WTC11 (cell line): ENCODE measurements at regions not wholly inside any gene's neighbourhood (a gene's known extent, or its start where the extent isn't known, plus 50 kb on each side); places are given as distances from the start of the nearest gene placed in this dataset.

Experiments used
- ATAC-seq: fragments of 200-7000 bp; cut with Tn5 transposase; 2 replicates; pipeline ENCODE4 v1.10.0; 2021; ENCODE audit warnings: mild to moderate bottlenecking, moderate library complexity
- CTCF ChIA-PET: fragments of 300-600 bp; sonication (Branson Sonifier 250); formaldehyde crosslinking; loops from one replicate; lab custom pipeline; 2021; ENCODE audit warnings: antibody characterized with exemption; lab: Charles Lee
- POLR2A ChIA-PET: fragments of 350-600 bp; sonication (Branson Sonifier 250); formaldehyde crosslinking; loops from one replicate; lab custom pipeline; 2021; ENCODE audit warnings: antibody characterized with exemption; lab: Charles Lee
- DNase-seq: peaks from one replicate; pipeline ENCODE4 v3.0.0; 2021; ENCODE audit warnings: low spot score
- H3K27ac Mint-ChIP-seq: 2 replicates; pipeline ENCODE4 v1.8.0; 2021; ENCODE audit warnings: mixed read lengths
- H3K27me3 Mint-ChIP-seq: 2 replicates; pipeline ENCODE4 v1.8.0; 2021; ENCODE audit warnings: low read depth, mild to moderate bottlenecking, moderate library complexity, mixed read lengths
- H3K36me3 Mint-ChIP-seq: 2 replicates; pipeline ENCODE4 v1.8.0; 2021; ENCODE audit warnings: mixed read lengths
- H3K4me1 Mint-ChIP-seq: 2 replicates; pipeline ENCODE4 v1.8.0; 2022; ENCODE audit warnings: mixed read lengths
- H3K4me3 Mint-ChIP-seq: 2 replicates; pipeline ENCODE4 v1.8.0; 2021; ENCODE audit warnings: mild to moderate bottlenecking, moderate library complexity, mixed read lengths
- H3K9me3 Mint-ChIP-seq: 2 replicates; pipeline ENCODE4 v1.8.0; 2021; ENCODE audit warnings: mixed read lengths
- ATF1 ChIP-seq: sonication (generic); formaldehyde crosslinking; IDR thresholded peaks from 2 replicates; pipeline ENCODE4 v1.8.1; 2023; ENCODE audit warnings: mild to moderate bottlenecking, moderate library complexity, missing genetic modification reagents
- EMX1 ChIP-seq: fragments of 250-450 bp; sonication (Bioruptor Pico); IDR thresholded peaks from 2 replicates; pipeline ENCODE4 v1.8.0; 2021; ENCODE audit warnings: mild to moderate bottlenecking
- ETV6 ChIP-seq: sonication (generic); formaldehyde crosslinking; IDR thresholded peaks from 2 replicates; pipeline ENCODE4 v1.8.1; 2022; ENCODE audit warnings: mild to moderate bottlenecking, missing genetic modification reagents
- JUN ChIP-seq: sonication (generic); formaldehyde crosslinking; IDR thresholded peaks from 2 replicates; pipeline ENCODE4 v1.8.0; 2023; ENCODE audit warnings: mild to moderate bottlenecking, missing genetic modification reagents
- NR3C1 ChIP-seq: sonication (generic); formaldehyde crosslinking; conservative IDR thresholded peaks from 2 replicates; pipeline ENCODE4 v1.8.1; 2023; ENCODE audit warnings: low read depth, mild to moderate bottlenecking, missing genetic modification reagents
- OVOL2 ChIP-seq: fragments of 250-450 bp; sonication (Bioruptor Pico); IDR thresholded peaks from 2 replicates; pipeline ENCODE4 v1.9.0; 2021; ENCODE audit warnings: mild to moderate bottlenecking, borderline replicate concordance
- ZNF138 ChIP-seq: sonication (generic); formaldehyde crosslinking; conservative IDR thresholded peaks from 2 replicates; pipeline ENCODE4 v1.8.1; 2022; ENCODE audit warnings: mild to moderate bottlenecking, moderate library complexity, missing genetic modification reagents
- ZNF396 ChIP-seq: fragments of 250-450 bp; sonication (Bioruptor Pico); IDR thresholded peaks from 2 replicates; pipeline ENCODE4 v1.8.0; 2021; ENCODE audit warnings: mild to moderate bottlenecking, moderate library complexity, borderline replicate concordance
- ZNF671 ChIP-seq: fragments of 250-450 bp; sonication (Bioruptor Pico); IDR thresholded peaks from 2 replicates; pipeline ENCODE4 v1.8.0; 2021; ENCODE audit warnings: mild to moderate bottlenecking
- TF ChIP-seq, protein P1 (sequence below): fragments of 200-600 bp; IDR thresholded peaks from 2 replicates; pipeline ENCODE4 v1.8.0; 2022; ENCODE audit warnings: antibody characterized with exemption
- TF ChIP-seq, protein P2 (sequence below): fragments of 250-450 bp; sonication (Bioruptor Pico); IDR thresholded peaks from 2 replicates; pipeline ENCODE4 v1.8.0; 2021; ENCODE audit warnings: mild to moderate bottlenecking
- TF ChIP-seq, protein P3 (sequence below): fragments of 250-450 bp; sonication (Bioruptor Pico); IDR thresholded peaks from 2 replicates; pipeline ENCODE4 v1.9.0; 2021; ENCODE audit warnings: mild to moderate bottlenecking, borderline replicate concordance
- TF ChIP-seq, protein P4 (sequence below): sonication (generic); formaldehyde crosslinking; IDR thresholded peaks from 2 replicates; pipeline ENCODE4 v1.8.1; 2022; ENCODE audit warnings: low read depth, missing genetic modification reagents, borderline replicate concordance
- TF ChIP-seq, protein P5 (sequence below): sonication (generic); formaldehyde crosslinking; IDR thresholded peaks from 2 replicates; pipeline ENCODE4 v1.8.1; 2023; ENCODE audit warnings: mild to moderate bottlenecking, missing genetic modification reagents
- TF ChIP-seq, protein P6 (sequence below): sonication (generic); formaldehyde crosslinking; IDR thresholded peaks from 2 replicates; pipeline ENCODE4 v1.8.0; 2023; ENCODE audit warnings: missing genetic modification reagents, mild to moderate bottlenecking, borderline replicate concordance
- TF ChIP-seq, protein P7 (sequence below): sonication (generic); formaldehyde crosslinking; conservative IDR thresholded peaks from 2 replicates; pipeline ENCODE4 v1.8.1; 2023; ENCODE audit warnings: mild to moderate bottlenecking, low read depth, missing genetic modification reagents, moderate library complexity
- TF ChIP-seq, protein P8 (sequence below): sonication (generic); formaldehyde crosslinking; IDR thresholded peaks from 2 replicates; pipeline ENCODE4 v1.8.1; 2022; ENCODE audit warnings: low read depth, mild to moderate bottlenecking, moderate library complexity, missing genetic modification reagents, borderline replicate concordance
- TF ChIP-seq, protein P9 (sequence below): sonication (generic); formaldehyde crosslinking; IDR thresholded peaks from 2 replicates; pipeline ENCODE4 v1.8.1; 2022; ENCODE audit warnings: mild to moderate bottlenecking, moderate library complexity, missing genetic modification reagents

DNA sequence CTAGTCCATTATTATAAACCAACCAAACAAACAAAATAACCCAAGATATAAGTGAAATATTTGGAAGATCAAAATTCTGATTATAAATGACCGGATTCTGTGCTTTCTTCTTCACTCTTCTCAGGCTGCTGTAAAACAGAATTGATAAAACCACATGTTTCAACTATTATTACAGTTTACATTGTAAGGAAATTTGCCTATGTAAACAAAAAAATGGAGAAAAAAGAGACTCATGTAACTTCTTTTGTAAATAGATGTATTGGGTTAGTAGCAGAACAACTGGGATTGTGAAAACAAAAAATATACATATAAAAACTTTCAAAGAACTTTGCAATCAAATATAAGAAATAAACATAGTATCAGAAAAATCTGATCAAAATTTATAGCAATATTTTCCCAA lies 295.2 kb upstream of the CCDC179 start:
- ChIA-PET POLR2A (no interaction called here), CTCF (no interaction called here)
- peaks cover 11% of the 10 kb centered on the region for H3K9me3 Mint-ChIP-seq
- DNase-seq (no peak), ATAC-seq (no peak)
- no peaks in the 10 kb centered on the region for H3K27me3 Mint-ChIP-seq
- H3K36me3 Mint-ChIP-seq: no peaks in the 10 kb centered on the region
- no peak overlapping the region for H3K27ac Mint-ChIP-seq
- H3K4me1 Mint-ChIP-seq: no peaks in the 10 kb centered on the region
- H3K4me3 Mint-ChIP-seq: no peak overlapping the region
- no peak for TF ChIP-seq ZNF138 (CRISPR knock-in tag)
- no peak for TF ChIP-seq NR3C1 (CRISPR knock-in tag)
- TF ChIP-seq, protein P1, sequence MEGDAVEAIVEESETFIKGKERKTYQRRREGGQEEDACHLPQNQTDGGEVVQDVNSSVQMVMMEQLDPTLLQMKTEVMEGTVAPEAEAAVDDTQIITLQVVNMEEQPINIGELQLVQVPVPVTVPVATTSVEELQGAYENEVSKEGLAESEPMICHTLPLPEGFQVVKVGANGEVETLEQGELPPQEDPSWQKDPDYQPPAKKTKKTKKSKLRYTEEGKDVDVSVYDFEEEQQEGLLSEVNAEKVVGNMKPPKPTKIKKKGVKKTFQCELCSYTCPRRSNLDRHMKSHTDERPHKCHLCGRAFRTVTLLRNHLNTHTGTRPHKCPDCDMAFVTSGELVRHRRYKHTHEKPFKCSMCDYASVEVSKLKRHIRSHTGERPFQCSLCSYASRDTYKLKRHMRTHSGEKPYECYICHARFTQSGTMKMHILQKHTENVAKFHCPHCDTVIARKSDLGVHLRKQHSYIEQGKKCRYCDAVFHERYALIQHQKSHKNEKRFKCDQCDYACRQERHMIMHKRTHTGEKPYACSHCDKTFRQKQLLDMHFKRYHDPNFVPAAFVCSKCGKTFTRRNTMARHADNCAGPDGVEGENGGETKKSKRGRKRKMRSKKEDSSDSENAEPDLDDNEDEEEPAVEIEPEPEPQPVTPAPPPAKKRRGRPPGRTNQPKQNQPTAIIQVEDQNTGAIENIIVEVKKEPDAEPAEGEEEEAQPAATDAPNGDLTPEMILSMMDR: no peak
- TF ChIP-seq ETV6: no peak
- TF ChIP-seq, protein P2, sequence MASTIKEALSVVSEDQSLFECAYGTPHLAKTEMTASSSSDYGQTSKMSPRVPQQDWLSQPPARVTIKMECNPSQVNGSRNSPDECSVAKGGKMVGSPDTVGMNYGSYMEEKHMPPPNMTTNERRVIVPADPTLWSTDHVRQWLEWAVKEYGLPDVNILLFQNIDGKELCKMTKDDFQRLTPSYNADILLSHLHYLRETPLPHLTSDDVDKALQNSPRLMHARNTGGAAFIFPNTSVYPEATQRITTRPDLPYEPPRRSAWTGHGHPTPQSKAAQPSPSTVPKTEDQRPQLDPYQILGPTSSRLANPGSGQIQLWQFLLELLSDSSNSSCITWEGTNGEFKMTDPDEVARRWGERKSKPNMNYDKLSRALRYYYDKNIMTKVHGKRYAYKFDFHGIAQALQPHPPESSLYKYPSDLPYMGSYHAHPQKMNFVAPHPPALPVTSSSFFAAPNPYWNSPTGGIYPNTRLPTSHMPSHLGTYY (CRISPR knock-in tag): no peak
- TF ChIP-seq, protein P3, sequence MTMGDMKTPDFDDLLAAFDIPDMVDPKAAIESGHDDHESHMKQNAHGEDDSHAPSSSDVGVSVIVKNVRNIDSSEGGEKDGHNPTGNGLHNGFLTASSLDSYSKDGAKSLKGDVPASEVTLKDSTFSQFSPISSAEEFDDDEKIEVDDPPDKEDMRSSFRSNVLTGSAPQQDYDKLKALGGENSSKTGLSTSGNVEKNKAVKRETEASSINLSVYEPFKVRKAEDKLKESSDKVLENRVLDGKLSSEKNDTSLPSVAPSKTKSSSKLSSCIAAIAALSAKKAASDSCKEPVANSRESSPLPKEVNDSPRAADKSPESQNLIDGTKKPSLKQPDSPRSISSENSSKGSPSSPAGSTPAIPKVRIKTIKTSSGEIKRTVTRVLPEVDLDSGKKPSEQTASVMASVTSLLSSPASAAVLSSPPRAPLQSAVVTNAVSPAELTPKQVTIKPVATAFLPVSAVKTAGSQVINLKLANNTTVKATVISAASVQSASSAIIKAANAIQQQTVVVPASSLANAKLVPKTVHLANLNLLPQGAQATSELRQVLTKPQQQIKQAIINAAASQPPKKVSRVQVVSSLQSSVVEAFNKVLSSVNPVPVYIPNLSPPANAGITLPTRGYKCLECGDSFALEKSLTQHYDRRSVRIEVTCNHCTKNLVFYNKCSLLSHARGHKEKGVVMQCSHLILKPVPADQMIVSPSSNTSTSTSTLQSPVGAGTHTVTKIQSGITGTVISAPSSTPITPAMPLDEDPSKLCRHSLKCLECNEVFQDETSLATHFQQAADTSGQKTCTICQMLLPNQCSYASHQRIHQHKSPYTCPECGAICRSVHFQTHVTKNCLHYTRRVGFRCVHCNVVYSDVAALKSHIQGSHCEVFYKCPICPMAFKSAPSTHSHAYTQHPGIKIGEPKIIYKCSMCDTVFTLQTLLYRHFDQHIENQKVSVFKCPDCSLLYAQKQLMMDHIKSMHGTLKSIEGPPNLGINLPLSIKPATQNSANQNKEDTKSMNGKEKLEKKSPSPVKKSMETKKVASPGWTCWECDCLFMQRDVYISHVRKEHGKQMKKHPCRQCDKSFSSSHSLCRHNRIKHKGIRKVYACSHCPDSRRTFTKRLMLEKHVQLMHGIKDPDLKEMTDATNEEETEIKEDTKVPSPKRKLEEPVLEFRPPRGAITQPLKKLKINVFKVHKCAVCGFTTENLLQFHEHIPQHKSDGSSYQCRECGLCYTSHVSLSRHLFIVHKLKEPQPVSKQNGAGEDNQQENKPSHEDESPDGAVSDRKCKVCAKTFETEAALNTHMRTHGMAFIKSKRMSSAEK (CRISPR knock-in tag): no peak
- TF ChIP-seq, protein P4, sequence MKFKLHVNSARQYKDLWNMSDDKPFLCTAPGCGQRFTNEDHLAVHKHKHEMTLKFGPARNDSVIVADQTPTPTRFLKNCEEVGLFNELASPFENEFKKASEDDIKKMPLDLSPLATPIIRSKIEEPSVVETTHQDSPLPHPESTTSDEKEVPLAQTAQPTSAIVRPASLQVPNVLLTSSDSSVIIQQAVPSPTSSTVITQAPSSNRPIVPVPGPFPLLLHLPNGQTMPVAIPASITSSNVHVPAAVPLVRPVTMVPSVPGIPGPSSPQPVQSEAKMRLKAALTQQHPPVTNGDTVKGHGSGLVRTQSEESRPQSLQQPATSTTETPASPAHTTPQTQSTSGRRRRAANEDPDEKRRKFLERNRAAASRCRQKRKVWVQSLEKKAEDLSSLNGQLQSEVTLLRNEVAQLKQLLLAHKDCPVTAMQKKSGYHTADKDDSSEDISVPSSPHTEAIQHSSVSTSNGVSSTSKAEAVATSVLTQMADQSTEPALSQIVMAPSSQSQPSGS: no peak
- TF ChIP-seq JUN (CRISPR knock-in tag): no peak
- no peak for TF ChIP-seq ATF1 (CRISPR knock-in tag)
- TF ChIP-seq, protein P5, sequence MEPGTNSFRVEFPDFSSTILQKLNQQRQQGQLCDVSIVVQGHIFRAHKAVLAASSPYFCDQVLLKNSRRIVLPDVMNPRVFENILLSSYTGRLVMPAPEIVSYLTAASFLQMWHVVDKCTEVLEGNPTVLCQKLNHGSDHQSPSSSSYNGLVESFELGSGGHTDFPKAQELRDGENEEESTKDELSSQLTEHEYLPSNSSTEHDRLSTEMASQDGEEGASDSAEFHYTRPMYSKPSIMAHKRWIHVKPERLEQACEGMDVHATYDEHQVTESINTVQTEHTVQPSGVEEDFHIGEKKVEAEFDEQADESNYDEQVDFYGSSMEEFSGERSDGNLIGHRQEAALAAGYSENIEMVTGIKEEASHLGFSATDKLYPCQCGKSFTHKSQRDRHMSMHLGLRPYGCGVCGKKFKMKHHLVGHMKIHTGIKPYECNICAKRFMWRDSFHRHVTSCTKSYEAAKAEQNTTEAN (CRISPR knock-in tag): no peak
- TF ChIP-seq OVOL2 (CRISPR knock-in tag): no peak
- TF ChIP-seq, protein P6, sequence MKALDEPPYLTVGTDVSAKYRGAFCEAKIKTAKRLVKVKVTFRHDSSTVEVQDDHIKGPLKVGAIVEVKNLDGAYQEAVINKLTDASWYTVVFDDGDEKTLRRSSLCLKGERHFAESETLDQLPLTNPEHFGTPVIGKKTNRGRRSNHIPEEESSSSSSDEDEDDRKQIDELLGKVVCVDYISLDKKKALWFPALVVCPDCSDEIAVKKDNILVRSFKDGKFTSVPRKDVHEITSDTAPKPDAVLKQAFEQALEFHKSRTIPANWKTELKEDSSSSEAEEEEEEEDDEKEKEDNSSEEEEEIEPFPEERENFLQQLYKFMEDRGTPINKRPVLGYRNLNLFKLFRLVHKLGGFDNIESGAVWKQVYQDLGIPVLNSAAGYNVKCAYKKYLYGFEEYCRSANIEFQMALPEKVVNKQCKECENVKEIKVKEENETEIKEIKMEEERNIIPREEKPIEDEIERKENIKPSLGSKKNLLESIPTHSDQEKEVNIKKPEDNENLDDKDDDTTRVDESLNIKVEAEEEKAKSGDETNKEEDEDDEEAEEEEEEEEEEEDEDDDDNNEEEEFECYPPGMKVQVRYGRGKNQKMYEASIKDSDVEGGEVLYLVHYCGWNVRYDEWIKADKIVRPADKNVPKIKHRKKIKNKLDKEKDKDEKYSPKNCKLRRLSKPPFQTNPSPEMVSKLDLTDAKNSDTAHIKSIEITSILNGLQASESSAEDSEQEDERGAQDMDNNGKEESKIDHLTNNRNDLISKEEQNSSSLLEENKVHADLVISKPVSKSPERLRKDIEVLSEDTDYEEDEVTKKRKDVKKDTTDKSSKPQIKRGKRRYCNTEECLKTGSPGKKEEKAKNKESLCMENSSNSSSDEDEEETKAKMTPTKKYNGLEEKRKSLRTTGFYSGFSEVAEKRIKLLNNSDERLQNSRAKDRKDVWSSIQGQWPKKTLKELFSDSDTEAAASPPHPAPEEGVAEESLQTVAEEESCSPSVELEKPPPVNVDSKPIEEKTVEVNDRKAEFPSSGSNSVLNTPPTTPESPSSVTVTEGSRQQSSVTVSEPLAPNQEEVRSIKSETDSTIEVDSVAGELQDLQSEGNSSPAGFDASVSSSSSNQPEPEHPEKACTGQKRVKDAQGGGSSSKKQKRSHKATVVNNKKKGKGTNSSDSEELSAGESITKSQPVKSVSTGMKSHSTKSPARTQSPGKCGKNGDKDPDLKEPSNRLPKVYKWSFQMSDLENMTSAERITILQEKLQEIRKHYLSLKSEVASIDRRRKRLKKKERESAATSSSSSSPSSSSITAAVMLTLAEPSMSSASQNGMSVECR (CRISPR knock-in tag): no peak
- TF ChIP-seq, protein P7, sequence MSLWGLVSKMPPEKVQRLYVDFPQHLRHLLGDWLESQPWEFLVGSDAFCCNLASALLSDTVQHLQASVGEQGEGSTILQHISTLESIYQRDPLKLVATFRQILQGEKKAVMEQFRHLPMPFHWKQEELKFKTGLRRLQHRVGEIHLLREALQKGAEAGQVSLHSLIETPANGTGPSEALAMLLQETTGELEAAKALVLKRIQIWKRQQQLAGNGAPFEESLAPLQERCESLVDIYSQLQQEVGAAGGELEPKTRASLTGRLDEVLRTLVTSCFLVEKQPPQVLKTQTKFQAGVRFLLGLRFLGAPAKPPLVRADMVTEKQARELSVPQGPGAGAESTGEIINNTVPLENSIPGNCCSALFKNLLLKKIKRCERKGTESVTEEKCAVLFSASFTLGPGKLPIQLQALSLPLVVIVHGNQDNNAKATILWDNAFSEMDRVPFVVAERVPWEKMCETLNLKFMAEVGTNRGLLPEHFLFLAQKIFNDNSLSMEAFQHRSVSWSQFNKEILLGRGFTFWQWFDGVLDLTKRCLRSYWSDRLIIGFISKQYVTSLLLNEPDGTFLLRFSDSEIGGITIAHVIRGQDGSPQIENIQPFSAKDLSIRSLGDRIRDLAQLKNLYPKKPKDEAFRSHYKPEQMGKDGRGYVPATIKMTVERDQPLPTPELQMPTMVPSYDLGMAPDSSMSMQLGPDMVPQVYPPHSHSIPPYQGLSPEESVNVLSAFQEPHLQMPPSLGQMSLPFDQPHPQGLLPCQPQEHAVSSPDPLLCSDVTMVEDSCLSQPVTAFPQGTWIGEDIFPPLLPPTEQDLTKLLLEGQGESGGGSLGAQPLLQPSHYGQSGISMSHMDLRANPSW: no peak
- TF ChIP-seq, protein P8, sequence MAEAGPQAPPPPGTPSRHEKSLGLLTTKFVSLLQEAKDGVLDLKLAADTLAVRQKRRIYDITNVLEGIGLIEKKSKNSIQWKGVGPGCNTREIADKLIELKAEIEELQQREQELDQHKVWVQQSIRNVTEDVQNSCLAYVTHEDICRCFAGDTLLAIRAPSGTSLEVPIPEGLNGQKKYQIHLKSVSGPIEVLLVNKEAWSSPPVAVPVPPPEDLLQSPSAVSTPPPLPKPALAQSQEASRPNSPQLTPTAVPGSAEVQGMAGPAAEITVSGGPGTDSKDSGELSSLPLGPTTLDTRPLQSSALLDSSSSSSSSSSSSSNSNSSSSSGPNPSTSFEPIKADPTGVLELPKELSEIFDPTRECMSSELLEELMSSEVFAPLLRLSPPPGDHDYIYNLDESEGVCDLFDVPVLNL: no peak
- no peak for TF ChIP-seq EMX1 (CRISPR knock-in tag)
- TF ChIP-seq, protein P9, sequence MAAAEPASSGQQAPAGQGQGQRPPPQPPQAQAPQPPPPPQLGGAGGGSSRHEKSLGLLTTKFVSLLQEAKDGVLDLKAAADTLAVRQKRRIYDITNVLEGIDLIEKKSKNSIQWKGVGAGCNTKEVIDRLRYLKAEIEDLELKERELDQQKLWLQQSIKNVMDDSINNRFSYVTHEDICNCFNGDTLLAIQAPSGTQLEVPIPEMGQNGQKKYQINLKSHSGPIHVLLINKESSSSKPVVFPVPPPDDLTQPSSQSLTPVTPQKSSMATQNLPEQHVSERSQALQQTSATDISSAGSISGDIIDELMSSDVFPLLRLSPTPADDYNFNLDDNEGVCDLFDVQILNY: no peak
- no peak for TF ChIP-seq ZNF396 (CRISPR knock-in tag)
- no peak for TF ChIP-seq ZNF671
